NCI-H69 (cell line): ENCODE measurements at regions not wholly inside any gene's neighbourhood (a gene's known extent, or its start where the extent isn't known, plus 50 kb on each side); places are given as distances from the start of the nearest gene placed in this dataset.
A peak's percentile ranks its signal among the peaks of the same experiment; 100 is the strongest.

Experiments
- DNase-seq: peaks from one replicate; lab custom pipeline; 2025; lab: John Stamatoyannopoulos, UW

DNA sequence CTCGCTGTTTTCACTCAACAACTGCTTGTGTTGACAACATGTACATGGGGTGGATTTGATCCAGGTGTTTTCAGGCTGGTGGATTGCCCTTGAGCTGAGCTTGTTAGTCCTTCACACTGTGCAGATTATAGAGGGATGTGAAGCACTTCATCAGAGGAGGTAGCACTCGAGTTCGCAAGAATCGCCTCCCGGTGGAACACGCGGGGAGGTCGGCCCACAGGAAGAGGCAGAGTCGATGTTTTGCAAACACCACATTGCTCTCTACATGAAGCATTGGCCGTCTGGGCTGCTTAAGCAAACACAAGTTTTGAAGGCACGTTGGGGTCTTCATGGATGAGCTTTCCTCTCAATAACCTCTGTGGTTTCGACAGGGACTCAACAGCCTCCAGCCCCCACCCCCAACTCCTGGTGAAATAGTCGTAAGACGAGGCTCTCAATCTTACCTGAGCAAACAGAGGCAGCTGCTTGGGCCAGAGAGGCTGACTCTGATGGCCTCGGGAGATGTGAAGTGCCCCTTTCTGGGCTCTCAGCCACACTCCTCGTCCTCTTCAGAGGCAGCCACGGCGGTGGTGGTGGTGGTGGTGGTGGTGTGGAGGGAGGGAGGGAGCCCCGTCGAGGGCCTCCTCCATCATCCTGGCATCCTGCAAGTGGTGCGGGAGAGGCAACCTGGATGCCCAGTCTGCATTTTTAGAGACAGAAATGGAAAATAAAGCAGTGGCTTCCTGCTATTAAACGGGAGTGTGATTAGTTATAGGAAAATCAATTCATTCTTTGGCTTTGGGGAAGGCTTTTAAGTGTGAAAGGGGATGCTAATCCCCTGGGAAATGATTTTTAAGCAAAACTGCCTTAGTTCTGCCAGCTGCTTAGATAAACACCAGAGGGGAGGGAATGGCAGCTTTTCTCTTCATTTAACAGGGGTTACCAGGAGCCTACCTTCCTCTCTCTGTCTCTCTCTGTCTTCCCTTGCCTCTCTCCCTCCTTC lies 552.5 kb upstream of the EEF2KMT start:
- no peak for DNase-seq

DNA sequence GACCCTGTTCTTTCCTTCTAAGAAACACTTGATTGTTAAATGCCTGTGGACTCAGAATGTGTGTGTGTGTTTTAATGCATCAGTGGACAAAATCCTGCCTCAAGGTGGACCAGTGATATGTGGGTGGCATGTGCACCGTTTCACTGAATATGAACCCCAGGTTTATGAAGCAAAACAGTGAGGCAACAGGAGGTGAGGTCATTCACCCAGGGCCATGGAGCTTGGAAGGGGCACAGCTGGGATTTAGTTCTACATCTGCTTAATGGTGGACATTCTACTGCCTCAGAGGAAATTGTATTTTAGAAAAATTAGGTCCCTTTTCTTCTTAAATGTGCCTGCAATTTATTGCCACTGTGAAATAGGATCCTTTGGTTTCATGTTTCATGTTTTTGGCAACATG lies 549.5 kb upstream of the EEF2KMT start:
- DNase-seq, result no peak

DNA sequence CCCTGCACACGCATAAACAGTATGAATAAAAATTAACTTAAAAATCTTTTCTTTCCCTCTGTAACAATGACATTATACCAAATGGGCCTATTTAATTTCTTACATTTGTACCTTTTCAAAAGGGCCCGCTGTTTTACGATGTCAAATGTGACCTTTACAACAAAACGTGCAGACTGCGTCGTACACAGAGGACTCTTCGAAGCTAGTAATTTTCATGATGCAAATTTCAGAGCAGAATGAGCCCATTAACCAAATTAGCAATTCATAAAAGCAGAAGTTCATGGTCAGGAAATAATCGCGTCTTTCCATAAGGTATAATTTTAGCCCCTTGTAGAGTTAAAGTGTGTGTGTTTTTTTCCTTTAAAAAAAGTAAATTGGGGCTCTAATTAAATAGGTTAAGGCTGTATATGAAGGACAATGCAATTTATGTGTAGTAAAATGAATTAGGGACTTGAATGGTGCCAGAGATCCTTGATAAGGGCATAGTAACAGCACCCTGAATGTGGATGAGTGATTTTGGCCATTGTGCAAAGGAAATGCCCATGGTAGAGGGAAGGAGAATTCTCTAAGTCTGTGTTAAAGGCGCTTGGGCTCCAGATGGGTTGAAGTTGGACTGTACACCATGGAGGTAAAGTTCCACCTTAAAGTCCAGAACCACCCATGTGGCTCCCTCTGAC lies 546.4 kb upstream of the EEF2KMT start:
- DNase-seq, result no peak

DNA sequence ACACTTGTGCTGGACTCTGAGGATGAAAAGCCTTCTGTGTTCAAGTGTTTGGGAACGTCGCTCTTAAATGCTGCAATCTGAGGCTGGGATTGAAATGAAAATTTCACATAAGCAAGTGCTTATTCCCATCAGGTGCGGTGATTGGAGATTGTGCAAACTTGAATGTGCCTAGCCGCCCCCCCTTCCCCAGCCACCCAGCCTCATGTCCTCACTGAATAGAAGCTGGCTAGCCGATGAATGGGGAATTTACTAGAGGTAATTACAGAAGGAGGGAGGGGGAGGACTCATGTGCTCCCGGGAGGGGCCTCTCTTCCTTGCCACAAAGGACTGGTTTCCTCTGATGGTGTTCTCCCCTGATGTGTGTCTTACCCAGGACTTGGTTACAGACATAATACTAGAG lies 544.8 kb upstream of the EEF2KMT start:
- DNase-seq, result no peak

DNA sequence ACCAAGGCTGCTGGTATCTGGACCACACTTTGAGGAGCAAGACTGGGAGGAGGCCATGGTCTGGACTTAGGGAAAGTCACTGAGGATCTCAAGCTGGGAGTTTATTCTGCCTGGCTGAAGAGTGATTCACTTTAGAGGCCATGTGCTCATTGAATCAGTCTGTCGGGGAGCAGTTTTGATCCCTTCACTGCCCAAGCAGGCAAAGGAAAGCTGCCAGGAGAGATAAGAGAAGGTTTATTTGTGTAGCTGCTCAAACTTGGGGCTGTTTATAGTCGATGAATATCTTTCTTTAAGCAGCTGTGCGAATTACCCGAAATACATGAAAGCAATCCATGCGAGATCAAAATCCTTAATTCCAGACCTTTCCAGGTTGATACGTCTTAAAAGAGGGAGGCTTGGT lies 544.4 kb upstream of the EEF2KMT start:
- DNase-seq, result no peak

DNA sequence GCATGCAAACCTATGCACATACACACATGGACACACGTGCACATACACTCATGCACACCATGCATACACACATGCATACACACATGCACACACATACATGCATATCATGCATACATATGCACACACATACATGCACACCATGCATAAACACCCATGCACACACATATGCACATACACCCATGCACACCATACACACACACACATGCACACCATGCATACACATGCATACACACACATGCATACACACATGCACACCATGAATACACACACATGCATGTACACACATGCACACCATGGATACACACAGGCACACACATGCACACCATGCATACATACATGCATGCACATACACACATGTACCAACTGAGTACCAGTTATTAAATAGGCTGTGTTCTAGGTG lies 543.3 kb upstream of the EEF2KMT start:
- no peak for DNase-seq

DNA sequence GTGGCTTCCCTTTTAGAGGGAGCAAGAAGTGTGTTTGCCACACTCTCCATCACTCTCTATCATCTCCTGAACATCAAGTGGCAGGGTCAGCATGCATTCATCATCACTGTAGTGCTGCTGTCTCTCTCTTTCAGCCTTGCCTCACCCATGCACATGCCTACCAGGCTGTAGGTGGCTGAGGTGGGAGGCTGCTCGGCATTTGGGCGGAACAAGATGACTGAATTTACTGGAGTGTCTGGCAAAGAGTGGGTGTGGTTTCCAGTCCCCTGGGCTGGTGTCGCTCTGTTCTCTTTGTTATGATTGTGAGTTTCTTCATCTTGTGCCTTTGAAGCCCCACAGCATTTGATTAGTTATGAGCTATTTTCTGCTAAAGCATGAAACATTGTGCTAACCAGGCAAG lies 541.9 kb upstream of the EEF2KMT start:
- no peak for DNase-seq

DNA sequence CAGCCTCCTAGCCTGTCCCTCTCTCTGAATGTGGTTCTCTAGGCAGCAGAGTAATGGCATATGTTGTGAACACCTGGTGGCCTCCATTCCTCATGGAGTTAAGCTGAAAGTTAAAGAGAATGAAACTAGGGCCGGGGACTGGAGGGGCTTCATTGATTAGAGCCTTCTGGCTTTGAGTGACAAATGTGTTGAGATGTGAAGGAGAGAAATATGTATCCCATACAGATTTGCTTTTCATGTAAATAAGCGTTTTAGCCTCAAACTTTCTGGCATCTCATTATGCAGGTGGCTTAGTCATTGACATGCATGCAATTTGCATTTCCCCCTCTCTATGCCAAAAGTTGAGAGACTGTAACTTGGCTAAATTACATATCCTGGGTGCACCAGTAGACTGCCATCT lies 537.7 kb upstream of the EEF2KMT start:
- no peak for DNase-seq

DNA sequence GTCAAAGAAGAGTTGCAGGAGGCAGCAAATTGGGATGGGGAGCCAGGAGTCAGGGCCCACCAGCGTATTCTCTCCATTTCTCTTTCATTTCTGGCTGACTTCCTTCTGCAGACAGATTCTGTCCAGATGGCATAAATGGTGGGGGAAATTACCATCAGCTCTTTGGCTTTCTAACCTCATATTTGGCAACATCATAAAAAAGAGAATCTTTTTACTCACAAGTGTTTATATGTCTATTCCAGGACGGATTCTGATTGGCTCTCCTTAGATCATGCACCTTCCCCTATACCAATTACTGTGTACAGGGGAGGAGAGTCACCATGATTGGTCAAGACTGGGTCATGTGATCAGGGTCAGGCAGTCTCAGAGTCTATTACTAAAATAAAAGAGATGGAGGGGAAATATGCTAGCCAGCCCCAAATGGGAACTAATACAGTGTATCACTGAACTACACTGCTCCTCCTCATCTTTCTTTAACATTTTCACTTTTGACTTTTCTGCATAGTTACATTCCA lies 537.1 kb upstream of the EEF2KMT start:
- no peak for DNase-seq

DNA sequence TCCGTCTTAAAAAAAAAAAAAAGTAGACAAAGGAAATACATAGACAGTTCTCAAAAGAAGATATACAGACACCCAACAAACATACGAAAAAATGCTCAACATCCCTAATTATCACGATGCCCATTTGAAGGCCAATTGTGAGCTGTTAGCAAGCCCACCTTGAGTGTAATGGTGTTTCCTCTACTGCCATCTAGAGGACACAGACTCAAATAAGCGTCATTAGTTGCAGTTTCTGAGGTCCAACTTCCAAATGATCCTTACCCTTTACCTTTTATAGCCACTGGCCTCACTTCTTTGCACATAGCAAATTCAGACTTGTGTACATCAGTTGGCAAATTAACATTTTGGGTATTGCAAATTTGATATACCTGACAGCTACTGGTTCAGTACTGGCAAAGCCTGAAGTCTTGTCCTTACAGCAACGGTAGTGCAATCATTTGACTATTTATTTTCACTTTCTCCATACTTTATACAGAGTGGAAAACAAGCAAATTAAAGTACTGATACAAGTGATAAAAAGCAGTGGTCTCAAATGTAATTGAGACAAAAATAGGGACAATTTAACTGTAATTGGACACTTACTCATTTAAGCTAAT lies 536.3 kb upstream of the EEF2KMT start:
- peak; percentile 45 for DNase-seq

DNA sequence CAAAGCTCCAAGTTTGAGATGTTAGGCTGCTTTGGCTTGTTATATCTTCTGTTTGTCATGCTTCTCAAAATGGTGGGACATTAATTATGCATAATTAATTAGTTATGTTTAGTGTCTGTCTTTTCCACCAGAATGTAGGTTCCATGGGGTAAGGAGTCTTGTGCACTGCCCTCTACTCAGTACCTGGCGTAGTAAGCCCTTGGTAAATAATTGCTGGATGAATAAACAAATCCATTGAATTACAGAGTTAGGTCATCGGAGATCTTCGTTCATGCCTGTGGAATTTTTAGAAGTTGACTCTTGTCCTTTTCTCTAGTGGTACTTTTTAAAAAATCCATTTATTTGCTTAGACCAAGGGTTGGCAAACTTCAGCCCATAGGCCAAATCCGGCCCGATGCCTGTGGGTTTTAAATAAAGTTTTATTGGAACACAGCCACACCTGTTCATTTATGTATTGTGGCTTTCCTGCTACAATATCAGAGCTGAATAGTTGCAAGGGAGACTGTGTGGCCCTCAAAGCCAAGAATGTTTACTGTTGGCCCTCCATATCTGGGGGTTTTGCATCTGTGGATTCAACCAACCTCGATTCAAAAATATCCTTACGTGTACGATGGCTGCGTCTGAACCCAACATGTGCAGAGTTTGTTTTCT lies 524.8 kb upstream of the EEF2KMT start:
- no peak for DNase-seq

DNA sequence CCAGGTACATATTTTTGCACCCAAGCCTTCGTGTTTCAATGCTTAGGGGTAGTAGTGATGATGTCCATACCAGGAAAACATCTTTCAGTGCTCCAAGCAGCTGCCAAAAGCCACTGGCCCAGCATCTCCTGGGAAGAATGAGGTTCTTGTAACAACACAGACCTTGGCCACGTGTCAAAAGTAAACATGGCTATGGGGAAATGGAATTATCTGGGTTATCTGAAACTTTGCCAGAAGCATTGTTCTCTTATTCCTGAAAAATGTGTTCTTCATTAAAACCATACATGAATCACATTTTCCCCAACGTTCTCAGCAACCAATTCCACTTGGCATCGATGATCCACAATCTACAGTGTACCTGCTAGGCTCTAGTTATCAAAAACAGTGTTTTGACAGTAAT lies 524.2 kb upstream of the EEF2KMT start:
- no peak for DNase-seq

DNA sequence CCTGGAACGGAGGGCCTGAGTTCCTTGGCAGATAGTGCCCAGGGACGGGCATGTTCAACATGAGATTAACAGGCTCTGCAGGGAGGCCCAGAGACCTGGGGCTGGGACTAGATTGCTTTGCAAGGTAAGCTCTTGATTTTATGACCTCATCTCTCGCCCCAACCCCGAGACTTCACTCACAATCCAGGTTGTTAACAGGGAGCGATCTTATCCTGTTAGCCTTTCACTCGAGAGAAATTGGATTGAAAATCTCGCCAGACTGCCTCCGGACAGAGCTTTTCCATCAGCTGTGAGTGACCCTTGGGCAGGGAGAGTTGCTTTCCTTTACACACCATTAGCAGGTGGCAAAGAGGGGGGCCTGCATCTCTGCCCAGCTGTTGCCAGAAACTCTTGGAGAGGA lies 521.7 kb upstream of the EEF2KMT start:
- DNase-seq, result no peak

DNA sequence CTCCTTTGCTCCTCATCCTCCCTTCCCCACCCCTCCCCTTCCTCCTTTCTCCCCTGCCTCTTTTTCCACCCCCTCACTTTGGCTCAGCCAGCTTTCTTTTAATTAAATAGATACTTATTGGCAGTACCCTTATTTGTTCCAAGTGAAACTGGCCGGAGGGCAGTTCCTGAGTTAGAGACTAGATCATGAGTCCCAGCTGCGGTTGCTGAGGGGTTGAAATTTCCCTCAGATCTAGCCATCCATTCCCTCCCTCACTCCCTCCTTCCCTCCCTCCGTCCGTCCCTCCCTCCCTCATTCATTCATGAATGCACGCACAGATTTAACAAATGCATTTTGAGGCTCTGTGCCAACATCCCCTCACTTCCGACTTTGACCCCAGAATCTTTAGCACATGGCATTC lies 519.2 kb upstream of the EEF2KMT start:
- DNase-seq, result no peak

DNA sequence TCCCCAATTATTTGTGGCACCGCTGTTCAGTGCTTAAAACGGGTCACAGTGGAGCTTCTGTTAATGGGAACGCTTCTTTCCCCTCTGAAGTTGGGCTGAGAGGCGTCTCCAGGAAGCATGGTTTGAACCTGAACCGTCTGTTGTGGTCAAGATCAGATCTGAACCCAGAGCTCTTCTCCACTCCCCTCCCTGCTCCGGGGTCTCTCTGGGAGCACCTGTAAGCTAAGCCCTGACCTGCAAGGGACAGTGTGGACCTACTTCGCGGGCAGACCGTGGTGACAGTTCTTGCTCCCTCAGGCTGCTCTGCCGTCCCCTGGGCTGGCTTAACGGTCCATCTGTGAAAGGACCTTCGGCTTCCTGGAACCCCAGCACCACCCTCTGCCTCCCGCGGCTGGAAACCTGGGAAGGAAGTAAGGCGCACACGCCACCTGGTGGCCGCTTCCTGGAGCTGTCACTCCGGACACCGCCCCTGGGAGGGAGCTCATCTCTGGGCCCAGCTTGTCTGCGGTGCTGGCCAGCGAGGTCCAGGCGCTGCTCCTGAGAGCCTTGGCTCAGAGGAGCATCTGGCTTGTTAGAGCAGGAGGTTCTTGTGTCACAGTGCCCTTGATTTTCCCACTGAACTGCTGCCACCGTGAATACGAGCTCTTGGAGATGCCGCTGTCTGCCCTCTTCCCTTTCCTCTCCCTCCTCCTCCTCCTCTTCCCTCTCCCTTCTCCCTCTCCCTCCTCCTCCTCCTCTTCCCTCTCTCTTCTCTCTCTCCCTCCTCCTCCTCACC lies 518.5 kb upstream of the EEF2KMT start:
- DNase-seq, result peak; percentile 61

DNA sequence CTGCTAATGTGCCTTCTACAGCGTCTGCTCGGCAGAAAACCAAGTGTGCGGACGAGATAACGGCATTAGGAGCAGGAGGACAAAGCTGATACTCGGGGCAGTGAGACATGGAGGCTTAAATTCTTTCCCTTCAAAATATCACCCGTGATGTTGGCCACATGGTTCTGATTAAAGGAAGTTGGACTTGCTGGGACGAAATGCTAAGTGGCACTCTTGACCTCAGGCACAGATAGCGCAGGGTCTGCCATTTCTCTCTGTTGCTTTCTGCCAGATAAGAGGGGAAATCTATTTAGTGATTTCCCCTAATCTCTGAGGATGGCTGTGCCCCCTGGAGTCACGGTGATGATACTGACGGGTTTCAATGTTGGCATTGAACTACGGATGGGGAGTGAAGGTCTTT lies 509.6 kb upstream of the EEF2KMT start:
- DNase-seq, result no peak

DNA sequence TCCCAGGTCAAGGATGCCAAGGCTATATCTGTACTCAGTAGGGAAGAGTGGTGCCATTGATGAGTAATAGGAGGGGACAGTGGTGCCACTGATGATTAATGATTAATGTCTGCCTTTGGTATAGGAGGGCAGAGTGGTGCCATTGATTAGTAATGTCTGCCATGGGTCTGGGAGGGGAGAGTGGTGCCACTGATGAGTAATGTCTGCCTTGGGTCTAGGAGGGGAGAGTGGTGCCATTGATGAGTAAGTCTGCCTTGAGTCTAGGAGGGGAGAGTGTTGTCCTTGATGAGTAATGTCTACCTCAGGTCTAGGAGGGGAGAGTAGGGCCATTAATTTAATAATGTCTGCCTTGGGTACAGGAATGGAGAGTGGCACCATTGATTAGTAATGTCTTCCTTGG lies 507.8 kb upstream of the EEF2KMT start:
- DNase-seq, result no peak

DNA sequence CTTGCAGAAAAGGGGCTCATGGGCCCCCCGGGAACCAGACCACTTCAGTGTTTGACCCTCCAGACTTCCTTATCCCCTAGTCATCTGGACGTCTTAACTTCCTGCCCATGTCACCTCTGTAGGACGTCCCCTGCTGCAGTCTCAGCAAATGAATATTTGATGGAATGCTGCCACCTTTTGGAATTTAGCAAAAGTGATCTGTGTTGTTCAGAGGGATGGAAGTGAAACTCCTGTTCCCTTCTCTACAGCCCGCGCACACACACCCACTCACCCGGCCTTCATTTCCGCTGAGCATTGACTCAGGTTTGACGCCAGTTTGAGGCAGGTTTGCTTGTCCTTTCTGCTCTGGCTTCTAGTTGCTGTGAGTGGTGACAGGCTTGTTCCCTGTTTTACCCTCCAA lies 507.2 kb upstream of the EEF2KMT start:
- DNase-seq, result peak; percentile 4

DNA sequence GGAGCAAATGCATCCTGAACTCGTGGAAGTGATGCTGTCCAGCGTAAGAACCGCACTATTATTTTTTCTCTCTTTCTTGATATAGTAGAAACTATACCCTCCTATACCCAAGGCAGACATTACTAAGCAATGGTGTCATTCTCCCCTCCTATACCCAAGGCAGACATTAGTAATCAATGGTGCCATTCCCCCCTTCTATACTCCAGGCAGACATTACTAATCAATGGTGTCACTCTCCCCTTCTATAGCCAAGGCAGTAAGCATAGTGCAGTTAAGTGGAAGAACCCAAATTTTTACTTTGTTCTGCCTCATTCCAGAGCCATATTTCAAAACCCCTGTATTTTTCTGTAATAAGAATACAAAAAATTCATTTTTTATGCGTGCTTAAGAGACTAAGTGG lies 506.2 kb upstream of the EEF2KMT start:
- no peak for DNase-seq

DNA sequence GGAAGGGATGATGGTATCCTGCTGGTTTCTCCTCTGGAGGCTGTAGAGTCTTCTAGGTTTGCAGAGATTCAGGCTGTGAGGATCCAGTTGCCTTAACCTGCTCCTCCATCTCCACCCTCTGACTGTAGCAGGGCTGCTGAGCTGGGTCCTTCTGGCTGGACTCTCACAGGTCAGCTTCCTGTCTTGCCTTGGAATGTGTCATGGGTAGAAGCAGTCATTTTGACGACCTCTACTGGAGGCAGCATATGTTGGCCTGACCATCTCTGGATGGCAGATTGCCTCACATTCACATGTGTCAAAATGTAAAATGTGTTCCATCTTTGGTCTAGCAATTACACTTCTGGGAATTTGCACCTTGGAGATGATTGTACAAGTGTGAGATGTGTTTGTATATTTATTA lies 504.4 kb upstream of the EEF2KMT start:
- DNase-seq, result no peak

DNA sequence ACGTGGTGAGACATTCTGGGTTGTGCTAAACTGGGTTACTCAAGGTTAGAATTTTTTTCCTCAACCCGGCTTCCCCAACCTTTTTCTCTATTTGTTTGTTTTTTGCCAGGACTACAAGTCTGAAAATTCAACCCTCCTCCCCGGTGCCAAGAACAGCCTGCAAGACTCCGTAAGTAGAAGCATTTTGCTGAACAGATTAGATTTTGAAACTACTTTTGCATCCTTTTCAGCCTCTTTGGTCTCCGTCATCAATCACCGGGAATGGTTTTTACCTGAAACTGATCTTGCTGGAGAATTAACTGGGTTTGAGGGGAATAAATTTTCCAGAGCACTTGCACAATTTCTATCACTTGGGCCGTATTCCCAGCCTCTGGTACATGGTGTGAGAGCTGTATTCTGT lies 501.2 kb upstream of the EEF2KMT start:
- no peak for DNase-seq

DNA sequence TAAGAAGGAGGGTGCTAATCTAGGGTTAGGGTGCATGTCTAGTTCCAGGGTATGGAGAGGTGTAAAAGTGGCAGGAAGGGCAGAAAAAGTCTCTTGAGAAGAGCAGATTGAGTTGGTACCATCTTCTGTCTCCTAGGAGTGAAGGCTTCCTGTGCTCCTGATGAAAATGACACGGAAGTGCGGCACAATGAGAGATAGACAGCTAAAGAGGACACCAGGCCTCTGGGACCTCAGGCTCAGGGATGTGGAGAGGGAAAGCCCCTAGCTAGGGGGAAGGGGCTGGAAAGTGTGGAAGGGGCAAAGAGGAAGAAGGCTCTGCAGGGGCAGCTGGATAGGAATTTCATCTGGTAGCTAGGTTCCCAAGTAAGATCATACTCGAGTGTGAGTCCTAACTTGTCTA lies 498.3 kb upstream of the EEF2KMT start:
- no peak for DNase-seq
